Chondrocyte (in vitro differentiated cells): ENCODE measurements at regions not wholly inside any gene's neighbourhood (a gene's known extent, or its start where the extent isn't known, plus 50 kb on each side); places are given as distances from the start of the nearest gene placed in this dataset.
"Not testable (repeated sequence)": the region's sequence is repeated elsewhere in the genome, so short reads cannot be mapped to it uniquely, and the experiment has no call there.

Source experiments
- DNase-seq: peaks from one replicate; pipeline ENCODE4 v3.0.0; 2021; ENCODE audit warnings: mixed read lengths, low spot score
- H3K27ac Mint-ChIP-seq: one replicate; pipeline ENCODE4 v1.8.0; 2021; ENCODE audit warnings: mild to moderate bottlenecking, moderate library complexity, mixed read lengths; ENCODE audit not compliant: unreplicated experiment
- H3K27me3 Mint-ChIP-seq: 2 replicates; pipeline ENCODE4 v1.8.0; 2021; ENCODE audit warnings: low read depth, mixed read lengths
- H3K36me3 Mint-ChIP-seq: 2 replicates; pipeline ENCODE4 v1.8.0; 2021; ENCODE audit warnings: low read depth, mixed read lengths
- H3K4me1 Mint-ChIP-seq: 2 replicates; pipeline ENCODE4 v1.8.0; 2021; ENCODE audit warnings: low read depth, mild to moderate bottlenecking, mixed read lengths
- H3K4me3 Mint-ChIP-seq: one replicate; pipeline ENCODE4 v1.8.0; 2021; ENCODE audit warnings: mild to moderate bottlenecking, moderate library complexity, mixed read lengths; ENCODE audit not compliant: unreplicated experiment
- H3K9me3 Mint-ChIP-seq: 2 replicates; pipeline ENCODE4 v1.8.0; 2021; ENCODE audit warnings: low read depth, mixed read lengths
- CTCF ChIP-seq: fragments of 200-600 bp; sonication (generic); IDR thresholded peaks from 2 replicates; pipeline ENCODE4 v1.5.0; 2021; ENCODE audit warnings: antibody characterized with exemption, mild to moderate bottlenecking, moderate library complexity

DNA sequence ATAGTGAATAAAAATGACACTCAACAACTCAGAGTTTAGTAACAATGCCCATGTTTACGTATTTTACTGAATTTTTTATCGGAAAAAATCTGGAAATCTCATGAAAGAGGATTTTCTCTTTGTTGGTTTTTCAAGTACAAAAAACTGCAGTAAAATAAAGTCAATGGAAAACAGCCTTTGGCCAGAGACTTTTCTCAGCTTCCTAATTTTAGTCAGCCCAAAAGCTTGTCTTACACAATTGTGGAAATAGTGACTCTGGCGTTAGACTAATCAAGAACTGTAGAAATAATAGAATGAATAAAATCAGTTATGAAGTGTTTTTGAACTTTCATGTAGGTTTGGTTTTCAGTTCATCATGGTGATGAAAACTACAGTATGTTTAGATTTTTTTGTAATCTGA, 234.7 kb downstream of the DKK2 start:
- no peak overlapping the region for H3K27ac Mint-ChIP-seq
- peaks cover 12% of the 10 kb centered on the region for H3K4me1 Mint-ChIP-seq

GRCh38 chr4:106796876-106797275, 239.2 kb downstream of the DKK2 start:
- H3K4me3 Mint-ChIP-seq: no peak overlapping the region
- DNase-seq: no peak
- no peaks in the 10 kb centered on the region for H3K9me3 Mint-ChIP-seq
- peaks cover 3% of the 10 kb centered on the region for H3K4me1 Mint-ChIP-seq
- H3K27ac Mint-ChIP-seq: no peak overlapping the region
- H3K27me3 Mint-ChIP-seq: peaks cover 38% of the 10 kb centered on the region
- TF ChIP-seq CTCF: no peak
- H3K36me3 Mint-ChIP-seq: peaks cover 1% of the 10 kb centered on the region

More for the DNA sequence above, 234.7 kb downstream of the DKK2 start:
- H3K36me3 Mint-ChIP-seq: peaks cover 1% of the 10 kb centered on the region
- no peak for DNase-seq
- H3K9me3 Mint-ChIP-seq: no peaks in the 10 kb centered on the region
- TF ChIP-seq CTCF: no peak
- H3K27me3 Mint-ChIP-seq: peaks cover 22% of the 10 kb centered on the region
- H3K4me3 Mint-ChIP-seq: no peak overlapping the region

GRCh38 chr4:106795326-106795725, 240.8 kb downstream of the DKK2 start:
- DNase-seq: no peak
- no peaks in the 10 kb centered on the region for H3K9me3 Mint-ChIP-seq
- no peak for TF ChIP-seq CTCF

DNA sequence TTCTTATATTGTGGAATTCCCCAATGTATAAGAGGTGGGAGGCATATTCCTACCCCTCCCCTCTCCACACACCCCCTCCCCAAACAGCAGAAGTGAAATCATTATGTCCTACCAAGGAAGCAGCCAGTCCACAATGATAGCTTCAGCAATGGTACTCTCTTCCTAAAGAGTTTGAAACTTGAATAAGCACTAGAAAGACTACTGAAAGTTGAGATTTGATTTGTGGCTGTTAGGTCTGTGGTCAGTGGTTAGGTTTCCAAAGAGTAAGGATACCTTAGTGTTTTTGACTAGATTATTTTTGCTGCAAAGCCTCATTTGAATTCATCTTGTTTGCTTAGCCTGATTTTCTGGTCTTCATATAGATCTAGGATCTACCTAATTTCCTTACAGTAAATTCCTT, 242.2 kb downstream of the DKK2 start:
- peaks cover 3% of the 10 kb centered on the region for H3K4me1 Mint-ChIP-seq
- H3K27me3 Mint-ChIP-seq: peaks cover 43% of the 10 kb centered on the region
- no peak for DNase-seq
- no peak overlapping the region for H3K27ac Mint-ChIP-seq
- no peaks in the 10 kb centered on the region for H3K9me3 Mint-ChIP-seq
- no peaks in the 10 kb centered on the region for H3K36me3 Mint-ChIP-seq
- no peak for TF ChIP-seq CTCF
- H3K4me3 Mint-ChIP-seq: no peak overlapping the region

More at GRCh38 chr4:106795326-106795725, 240.8 kb downstream of the DKK2 start:
- Mint-ChIP-seq H3K27me3 (peaks cover 44% of the 10 kb centered on the region), H3K4me3 (no peak overlapping the region), H3K27ac (no peak overlapping the region), H3K4me1 (peaks cover 3% of the 10 kb centered on the region), H3K36me3 (no peaks in the 10 kb centered on the region)

- peaks cover 5% of the 10 kb centered on the region for H3K4me1 Mint-ChIP-seq
- no peak overlapping the region for H3K27ac Mint-ChIP-seq
- H3K36me3 Mint-ChIP-seq: peaks cover 2% of the 10 kb centered on the region
- no peak for DNase-seq
- peaks cover 16% of the 10 kb centered on the region for H3K9me3 Mint-ChIP-seq
- H3K4me3 Mint-ChIP-seq: no peak overlapping the region
- peaks cover 18% of the 10 kb centered on the region for H3K27me3 Mint-ChIP-seq
- TF ChIP-seq CTCF: no peak
Observed at GRCh38 chr4:106775636-106776035, 260.5 kb downstream of the DKK2 start.

DNA sequence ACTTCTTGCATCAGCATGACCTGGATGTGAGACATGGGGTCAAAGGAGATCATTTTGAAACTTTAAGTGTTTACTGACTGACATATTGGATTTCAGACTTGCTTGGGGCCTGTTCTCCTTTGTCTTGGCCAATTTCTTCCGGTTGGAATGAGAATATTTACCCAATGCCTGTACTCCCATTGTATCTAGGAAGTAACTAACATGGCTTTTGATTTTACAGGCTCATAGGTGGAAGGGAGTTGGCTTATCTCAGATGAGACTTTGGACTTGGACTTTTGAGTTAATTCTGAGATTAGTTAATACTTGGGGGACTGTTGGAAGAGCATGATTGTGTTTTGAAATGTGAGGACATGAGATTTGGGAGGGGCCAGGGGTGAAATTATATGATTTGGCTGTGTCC, 262.1 kb downstream of the DKK2 start:
- Mint-ChIP-seq H3K36me3 (peaks cover 14% of the 10 kb centered on the region), H3K27me3 (peaks cover 18% of the 10 kb centered on the region), H3K9me3 (peaks cover 26% of the 10 kb centered on the region)
- not testable (repeated sequence) for DNase-seq, H3K27ac Mint-ChIP-seq, H3K4me3 Mint-ChIP-seq, H3K4me1 Mint-ChIP-seq
